GM23248 (cell line): ENCODE measurements at regions not wholly inside any gene's neighbourhood (a gene's known extent, or its start where the extent isn't known, plus 50 kb on each side); places are given as distances from the start of the nearest gene placed in this dataset.

Source experiments
- DNase-seq: peaks from one replicate; pipeline ENCODE4 v3.0.0-alpha.2; 2015
- H2AFZ ChIP-seq: fragments of 200-600 bp; sonication (generic); 2 replicates; pipeline ENCODE4 v1.6.1; 2016; ENCODE audit warnings: antibody characterized with exemption
- H3F3A ChIP-seq: fragments of 200-600 bp; sonication (generic); 2 replicates; pipeline ENCODE4 v1.6.1; 2016; ENCODE audit warnings: mild to moderate bottlenecking, antibody characterized with exemption, mixed run types; ENCODE audit not compliant: insufficient read depth
- H3K27ac ChIP-seq: fragments of 200-600 bp; sonication (generic); 2 replicates; pipeline ENCODE4 v1.5.1; 2016; ENCODE audit warnings: mild to moderate bottlenecking
- H3K27me3 ChIP-seq: fragments of 200-600 bp; sonication (generic); replicated peaks from 2 replicates; pipeline ENCODE4 v1.6.1; 2016; ENCODE audit warnings: mild to moderate bottlenecking; ENCODE audit not compliant: insufficient read depth
- H3K36me3 ChIP-seq: fragments of 200-600 bp; sonication (generic); 2 replicates; pipeline ENCODE4 v1.6.1; 2016; ENCODE audit warnings: low read depth, mild to moderate bottlenecking
- H3K4me1 ChIP-seq: fragments of 200-600 bp; sonication (generic); 2 replicates; pipeline ENCODE4 v1.6.1; 2016; ENCODE audit warnings: mild to moderate bottlenecking; ENCODE audit not compliant: insufficient read depth
- H3K4me2 ChIP-seq: fragments of 200-600 bp; sonication (generic); one replicate; pipeline ENCODE4 v1.6.1; 2016; ENCODE audit warnings: mild to moderate bottlenecking; ENCODE audit not compliant: unreplicated experiment
- H3K4me3 ChIP-seq: fragments of 200-600 bp; sonication (generic); 2 replicates; pipeline ENCODE4 v1.5.1; 2016; ENCODE audit warnings: mild to moderate bottlenecking
- H3K79me2 ChIP-seq: fragments of 200-600 bp; sonication (generic); 2 replicates; pipeline ENCODE4 v1.6.1; 2016; ENCODE audit warnings: mild to moderate bottlenecking; ENCODE audit not compliant: insufficient read depth
- H3K9ac ChIP-seq: fragments of 200-600 bp; sonication (generic); 2 replicates; pipeline ENCODE4 v1.6.1; 2016; ENCODE audit warnings: mild to moderate bottlenecking
- H3K9me2 ChIP-seq: fragments of 200-600 bp; sonication (generic); 2 replicates; pipeline ENCODE4 v1.6.1; 2016; ENCODE audit warnings: mixed run types, mild to moderate bottlenecking, moderate library complexity; ENCODE audit not compliant: insufficient read depth
- H3K9me3 ChIP-seq: fragments of 200-600 bp; sonication (generic); one replicate; pipeline ENCODE4 v1.6.1; 2017; ENCODE audit warnings: low read depth
- H4K20me1 ChIP-seq: fragments of 200-600 bp; sonication (generic); 2 replicates; pipeline ENCODE4 v1.6.0; 2016; ENCODE audit not compliant: insufficient read depth
- EZH2 ChIP-seq: fragments of 200-600 bp; sonication (generic); IDR thresholded peaks from 2 replicates; pipeline ENCODE4 v1.6.1; 2018; ENCODE audit warnings: antibody characterized with exemption, mild to moderate bottlenecking; ENCODE audit not compliant: insufficient read depth, poor library complexity, severe bottlenecking
- EZH2phosphoT487 ChIP-seq: fragments of 200-600 bp; sonication (generic); IDR thresholded peaks from 2 replicates; pipeline ENCODE4 v1.6.1; 2018; ENCODE audit warnings: antibody characterized with exemption, moderate library complexity, mild to moderate bottlenecking, low read depth; ENCODE audit not compliant: insufficient read depth
- WGBS, 2 experiments: methylation state at CpG; one replicate each; pipeline ENCODE4 v1.1.6; 2015 to 2017; ENCODE audit warnings: low lambda C conversion rate in 2 of 2, low coverage in 1 of 2; ENCODE audit errors: missing lambda C conversion rate in 2 of 2; 5-methylcytosine and 5-hydroxymethylcytosine counted together
- in situ Hi-C: fragments of 300-500 bp; cut with MboI; formaldehyde crosslinking; loops from 2 replicates; pipeline ENCODE4 v1.15.0; 2020

DNA sequence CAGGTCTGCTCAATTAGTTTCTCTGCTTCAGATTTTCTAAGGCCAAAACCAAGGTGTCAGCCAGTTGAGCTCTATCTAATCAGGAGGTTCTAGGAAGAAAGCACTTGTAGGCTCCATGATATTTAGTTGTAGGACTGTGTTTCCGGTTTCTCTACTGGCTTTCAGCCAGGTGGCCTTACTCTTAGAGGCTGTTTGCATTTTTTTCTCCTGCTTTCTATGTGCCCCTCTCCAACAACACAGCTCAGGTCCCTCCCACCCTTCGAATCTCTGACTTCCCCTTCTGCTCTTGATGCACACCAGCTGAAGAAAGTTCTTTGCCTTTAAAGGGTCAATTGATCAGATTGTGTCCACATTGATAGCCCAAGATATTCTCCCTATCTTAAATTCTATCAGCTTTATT is 245.2 kb downstream of the RAB28 start:
- no peaks in the 10 kb centered on the region for H3K36me3 ChIP-seq
- WGBS, 2 experiments, result 69 to 75% methylated on average over 2 of the region's 2 CpGs
- no peak overlapping the region for H3K4me2 ChIP-seq
- no peaks in the 10 kb centered on the region for H3K79me2 ChIP-seq
- no peak overlapping the region for H3K4me3 ChIP-seq
- no peaks in the 10 kb centered on the region for H3F3A ChIP-seq
- peaks cover 3% of the 10 kb centered on the region; the same call in 1 of the 2 replicates for H3K9me2 ChIP-seq
- no peaks in the 10 kb centered on the region for H3K9me3 ChIP-seq
- no peak overlapping the region for H3K9ac ChIP-seq
- in situ Hi-C loops, result no loop called here
- no peaks in the 10 kb centered on the region for H3K4me1 ChIP-seq
- H3K27ac ChIP-seq, result no peak overlapping the region
- no peaks in the 10 kb centered on the region for H3K27me3 ChIP-seq
- no peaks in the 10 kb centered on the region for H4K20me1 ChIP-seq
- no peak for DNase-seq
- no peak overlapping the region for H2AFZ ChIP-seq
- TF ChIP-seq EZH2 (no peak), EZH2phosphoT487 (no peak)

- Histone ChIP-seq H3K79me2 (no peaks in the 10 kb centered on the region), H3K9me3 (no peaks in the 10 kb centered on the region), H4K20me1 (no peaks in the 10 kb centered on the region), H3K4me3 (no peak overlapping the region), H2AFZ (no peak overlapping the region), H3K27ac (no peak overlapping the region), H3K27me3 (no peaks in the 10 kb centered on the region), H3K36me3 (no peaks in the 10 kb centered on the region), H3K9me2 (peaks cover 5% of the 10 kb centered on the region; the same call in 1 of the 2 replicates), H3F3A (no peaks in the 10 kb centered on the region), H3K9ac (no peak overlapping the region), H3K4me2 (no peak overlapping the region), H3K4me1 (no peaks in the 10 kb centered on the region)
- in situ Hi-C loops, result no loop called here
- WGBS, 2 experiments, result 87 to 89% methylated on average over 4 of the region's 4 CpGs
- TF ChIP-seq EZH2 (no peak), EZH2phosphoT487 (no peak)
- no peak for DNase-seq
These were observed 247.7 kb downstream of the RAB28 start for GRCh38 chr4:13236485-13236884.

DNA sequence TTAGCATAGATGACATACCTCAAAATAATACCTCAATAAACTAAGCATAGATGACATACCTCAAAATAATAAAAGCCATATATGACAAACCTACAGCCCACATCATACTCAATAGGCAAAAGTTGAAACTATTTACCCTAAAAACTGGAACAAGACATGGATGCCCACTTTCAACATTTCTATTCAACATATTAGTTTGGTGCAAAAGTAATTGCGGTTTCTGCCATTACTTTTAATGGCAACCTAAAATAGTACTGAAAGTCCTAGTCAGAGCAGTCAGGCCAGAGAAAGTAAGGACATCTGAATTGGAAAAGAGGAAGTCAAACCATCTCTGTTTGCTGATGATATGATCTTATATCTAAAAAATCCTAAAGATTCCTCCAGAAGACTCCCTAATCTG is 250.4 kb downstream of the RAB28 start:
- no peak for TF ChIP-seq EZH2phosphoT487
- no peak for TF ChIP-seq EZH2
- no peak overlapping the region for H3K4me2 ChIP-seq
- no peaks in the 10 kb centered on the region for H3K36me3 ChIP-seq
- in situ Hi-C loops, result no loop called here
- no peaks in the 10 kb centered on the region for H3K27me3 ChIP-seq
- H3K9me3 ChIP-seq, result no peaks in the 10 kb centered on the region
- no peak overlapping the region for H2AFZ ChIP-seq
- WGBS, 2 experiments, result 69 to 70% methylated on average over 1 of the region's 1 CpG
- H3K4me3 ChIP-seq, result no peak overlapping the region
- H3K27ac ChIP-seq, result no peak overlapping the region
- no peak overlapping the region for H3K9ac ChIP-seq
- no peaks in the 10 kb centered on the region for H3K4me1 ChIP-seq
- DNase-seq, result no peak
- no peaks in the 10 kb centered on the region for H3K79me2 ChIP-seq
- H3F3A ChIP-seq, result no peaks in the 10 kb centered on the region
- no peaks in the 10 kb centered on the region for H4K20me1 ChIP-seq
- H3K9me2 ChIP-seq, result peaks cover 5% of the 10 kb centered on the region; the same call in 1 of the 2 replicates

GRCh38 chr4:13219971-13220370 is 264.2 kb downstream of the RAB28 start:
- no peak overlapping the region for H3K9ac ChIP-seq
- no peak overlapping the region for H3K27ac ChIP-seq
- H3K4me3 ChIP-seq, result no peak overlapping the region
- H4K20me1 ChIP-seq, result no peaks in the 10 kb centered on the region
- in situ Hi-C loops, result no loop called here
- H3K4me1 ChIP-seq, result no peaks in the 10 kb centered on the region
- H3K27me3 ChIP-seq, result no peaks in the 10 kb centered on the region
- 55 to 61% methylated on average over 4 of the region's 4 CpGs for WGBS, 2 experiments
- H2AFZ ChIP-seq, result no peak overlapping the region
- no peaks in the 10 kb centered on the region for H3K36me3 ChIP-seq
- no peaks in the 10 kb centered on the region for H3F3A ChIP-seq
- H3K79me2 ChIP-seq, result no peaks in the 10 kb centered on the region
- TF ChIP-seq EZH2 (no peak), EZH2phosphoT487 (no peak)
- no peaks in the 10 kb centered on the region for H3K9me2 ChIP-seq
- DNase-seq, result no peak
- no peak overlapping the region for H3K4me2 ChIP-seq
- no peaks in the 10 kb centered on the region for H3K9me3 ChIP-seq
